NCI-H774 (cell line): ENCODE measurements at regions not wholly inside any gene's neighbourhood (a gene's known extent, or its start where the extent isn't known, plus 50 kb on each side); places are given as distances from the start of the nearest gene placed in this dataset.
"Not testable (repeated sequence)": the region's sequence is repeated elsewhere in the genome, so short reads cannot be mapped to it uniquely, and the experiment has no call there.

ENCODE experiments used
- DNase-seq: peaks from one replicate; lab custom pipeline; 2025; lab: John Stamatoyannopoulos, UW

GRCh38 chr17:45554479-45554878 is 64.0 kb upstream of the PLEKHM1 start:
- not testable (repeated sequence) for DNase-seq

- not testable (repeated sequence) for DNase-seq
Observed at GRCh38 chr17:45558821-45559220, 68.3 kb upstream of the PLEKHM1 start.

GRCh38 chr17:45562868-45563267 is 72.3 kb upstream of the PLEKHM1 start:
- DNase-seq = not testable (repeated sequence)

- not testable (repeated sequence) for DNase-seq
Observed at GRCh38 chr17:45563283-45563682, 72.8 kb upstream of the PLEKHM1 start.

GRCh38 chr17:45568275-45568674 is 77.8 kb upstream of the PLEKHM1 start:
- DNase-seq = not testable (repeated sequence)

GRCh38 chr17:45573326-45573725 is 82.8 kb upstream of the PLEKHM1 start:
- not testable (repeated sequence) for DNase-seq

- no peak for DNase-seq
Observed at GRCh38 chr17:45573924-45574770, 83.6 kb upstream of the PLEKHM1 start.

GRCh38 chr17:45575126-45575885 is 84.8 kb upstream of the PLEKHM1 start:
- DNase-seq = no peak

GRCh38 chr17:45576527-45577307 is 86.2 kb upstream of the PLEKHM1 start:
- DNase-seq = not testable (repeated sequence)

- no peak for DNase-seq
Observed at GRCh38 chr17:45577571-45578279, 87.2 kb upstream of the PLEKHM1 start.

GRCh38 chr17:45578516-45579455 is 88.3 kb upstream of the PLEKHM1 start:
- no peak for DNase-seq

- DNase-seq = no peak
Observed at GRCh38 chr17:45579529-45580495, 89.3 kb upstream of the PLEKHM1 start.

- DNase-seq = no peak
Observed at GRCh38 chr17:45580924-45581323, 90.4 kb upstream of the PLEKHM1 start.

GRCh38 chr17:45581860-45582259 is 91.3 kb upstream of the PLEKHM1 start:
- DNase-seq = no peak

- DNase-seq = no peak
Observed at GRCh38 chr17:45584092-45585036, 93.8 kb upstream of the PLEKHM1 start.

GRCh38 chr17:45585037-45585733 is 94.7 kb upstream of the PLEKHM1 start:
- not testable (repeated sequence) for DNase-seq
